Osteoblast (primary cell): ENCODE measurements at regions not wholly inside any gene's neighbourhood (a gene's known extent, or its start where the extent isn't known, plus 50 kb on each side); places are given as distances from the start of the nearest gene placed in this dataset.
"Not testable (repeated sequence)": the region's sequence is repeated elsewhere in the genome, so short reads cannot be mapped to it uniquely, and the experiment has no call there.

Source experiments
- DNase-seq: peaks from one replicate; pipeline ENCODE4 v3.0.0; 2011; ENCODE audit warnings: low spot score, mixed read lengths; ENCODE audit not compliant: insufficient read length; ENCODE audit errors: missing footprints
- H2AFZ ChIP-seq: 2 replicates; pipeline ENCODE4 v1.6.0; 2011; ENCODE audit warnings: mild to moderate bottlenecking, low read length
- H3K27ac ChIP-seq: 2 replicates; pipeline ENCODE4 v1.5.1; 2011; ENCODE audit warnings: mild to moderate bottlenecking, low read depth, low read length, moderate library complexity
- H3K27me3 ChIP-seq: 2 replicates; pipeline ENCODE4 v1.6.0; 2012; ENCODE audit warnings: mild to moderate bottlenecking, control low read depth, inconsistent platforms, low read length, moderate library complexity; ENCODE audit not compliant: insufficient read depth
- H3K36me3 ChIP-seq: 2 replicates; pipeline ENCODE4 v1.5.1; 2011; ENCODE audit warnings: mild to moderate bottlenecking, low read length, control low read depth, moderate library complexity; ENCODE audit not compliant: insufficient read depth
- H3K4me1 ChIP-seq: 2 replicates; pipeline ENCODE4 v1.5.1; 2011; ENCODE audit warnings: mild to moderate bottlenecking, low read length, control low read depth, moderate library complexity; ENCODE audit not compliant: insufficient read depth
- H3K4me2 ChIP-seq: 2 replicates; pipeline ENCODE4 v1.6.0; 2011; ENCODE audit warnings: mild to moderate bottlenecking, low read length; ENCODE audit not compliant: insufficient read depth
- H3K4me3 ChIP-seq: fragments of 200-600 bp; sonication (generic); 3 replicates; pipeline ENCODE4 v1.5.1; 2012; ENCODE audit warnings: mild to moderate bottlenecking, low read length, inconsistent platforms; ENCODE audit not compliant: insufficient read depth
- H3K79me2 ChIP-seq: 2 replicates; pipeline ENCODE4 v1.6.0; 2012; ENCODE audit warnings: mild to moderate bottlenecking, low read length, control low read depth, inconsistent platforms; ENCODE audit not compliant: insufficient read depth
- H3K9me3 ChIP-seq: 2 replicates; pipeline ENCODE4 v1.5.1; 2011; ENCODE audit warnings: low read depth, low read length, control low read depth
- H4K20me1 ChIP-seq: 2 replicates; pipeline ENCODE4 v1.6.0; 2012; ENCODE audit warnings: mild to moderate bottlenecking, low read length, control low read depth; ENCODE audit not compliant: insufficient read depth
- TF ChIP-seq, protein P1 (sequence below): IDR thresholded peaks from 2 replicates; pipeline ENCODE4 v1.5.1; 2011; ENCODE audit warnings: mild to moderate bottlenecking, low read depth, low read length, moderate library complexity; ENCODE audit errors: extremely low read depth

DNA sequence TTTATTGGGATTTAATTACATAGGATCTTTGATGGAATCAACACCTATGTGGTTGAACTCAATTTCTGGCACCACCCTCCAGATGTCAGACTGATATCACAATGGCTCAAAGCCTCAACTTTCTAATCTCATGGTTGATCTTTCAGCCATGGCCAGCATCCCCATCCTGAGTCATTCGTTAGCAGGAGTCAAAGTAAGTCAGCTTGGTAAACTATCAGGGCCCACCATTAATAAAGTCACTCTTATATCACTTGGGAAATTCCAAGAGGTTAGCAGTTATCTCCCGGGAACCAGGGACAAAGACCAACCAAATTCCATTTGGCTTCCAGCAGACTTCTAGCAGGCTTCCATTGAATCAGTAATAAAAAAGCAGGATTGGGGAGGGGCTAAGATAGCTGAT is 50.7 kb upstream of the TNFSF4 start:
- Histone ChIP-seq H3K4me2 (no peak overlapping the region), H3K79me2 (no peaks in the 10 kb centered on the region), H3K27me3 (no peaks in the 10 kb centered on the region), H3K4me3 (no peak overlapping the region), H2AFZ (no peak overlapping the region), H3K9me3 (no peaks in the 10 kb centered on the region), H4K20me1 (no peaks in the 10 kb centered on the region), H3K4me1 (peaks cover 4% of the 10 kb centered on the region), H3K36me3 (no peaks in the 10 kb centered on the region), H3K27ac (no peak overlapping the region)
- TF ChIP-seq, protein P1, sequence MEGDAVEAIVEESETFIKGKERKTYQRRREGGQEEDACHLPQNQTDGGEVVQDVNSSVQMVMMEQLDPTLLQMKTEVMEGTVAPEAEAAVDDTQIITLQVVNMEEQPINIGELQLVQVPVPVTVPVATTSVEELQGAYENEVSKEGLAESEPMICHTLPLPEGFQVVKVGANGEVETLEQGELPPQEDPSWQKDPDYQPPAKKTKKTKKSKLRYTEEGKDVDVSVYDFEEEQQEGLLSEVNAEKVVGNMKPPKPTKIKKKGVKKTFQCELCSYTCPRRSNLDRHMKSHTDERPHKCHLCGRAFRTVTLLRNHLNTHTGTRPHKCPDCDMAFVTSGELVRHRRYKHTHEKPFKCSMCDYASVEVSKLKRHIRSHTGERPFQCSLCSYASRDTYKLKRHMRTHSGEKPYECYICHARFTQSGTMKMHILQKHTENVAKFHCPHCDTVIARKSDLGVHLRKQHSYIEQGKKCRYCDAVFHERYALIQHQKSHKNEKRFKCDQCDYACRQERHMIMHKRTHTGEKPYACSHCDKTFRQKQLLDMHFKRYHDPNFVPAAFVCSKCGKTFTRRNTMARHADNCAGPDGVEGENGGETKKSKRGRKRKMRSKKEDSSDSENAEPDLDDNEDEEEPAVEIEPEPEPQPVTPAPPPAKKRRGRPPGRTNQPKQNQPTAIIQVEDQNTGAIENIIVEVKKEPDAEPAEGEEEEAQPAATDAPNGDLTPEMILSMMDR: no peak
- DNase-seq: no peak

DNA sequence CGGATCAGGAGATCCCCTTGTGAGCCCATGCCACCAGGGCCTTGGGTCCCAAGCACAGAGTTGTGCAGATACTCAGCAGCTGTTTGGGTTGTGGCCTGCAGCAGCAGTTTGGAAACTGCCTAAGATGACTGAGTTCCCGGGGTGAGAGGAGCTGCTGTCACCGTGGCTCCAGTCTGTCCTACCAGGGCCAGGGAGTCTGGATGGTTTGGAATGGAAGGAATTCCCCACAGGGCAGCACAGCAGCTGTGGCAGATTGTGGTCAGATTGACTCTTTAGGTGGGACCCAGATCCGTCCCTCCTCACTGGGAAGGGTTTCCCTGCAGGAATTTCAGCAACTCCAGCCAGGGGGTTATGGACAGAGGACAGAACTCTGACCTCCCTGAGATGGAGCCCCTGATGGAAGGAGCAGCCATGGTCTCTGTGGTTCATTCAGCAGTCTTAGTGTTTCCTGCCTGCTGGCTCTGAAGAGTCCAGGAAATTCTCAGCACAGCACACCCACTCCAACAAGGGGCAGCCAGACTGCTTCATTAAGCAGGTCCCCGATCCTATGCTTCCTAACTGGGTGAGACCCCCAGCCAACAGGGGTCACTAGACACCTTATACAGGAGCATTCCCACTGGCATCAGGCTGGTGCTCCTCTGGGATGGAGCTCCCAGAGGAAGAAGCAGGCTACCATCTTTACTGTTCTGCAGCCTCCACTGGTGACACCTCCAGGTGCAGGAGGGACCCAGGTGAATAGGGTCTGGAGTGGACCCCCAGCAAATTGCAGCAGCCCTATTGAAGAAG is 51.5 kb upstream of the TNFSF4 start:
- no peaks in the 10 kb centered on the region for H3K9me3 ChIP-seq
- H3K27ac ChIP-seq: no peak overlapping the region
- no peak for DNase-seq
- no peak overlapping the region for H3K4me3 ChIP-seq
- H3K4me1 ChIP-seq: no peaks in the 10 kb centered on the region
- H3K79me2 ChIP-seq: no peaks in the 10 kb centered on the region
- H3K4me2 ChIP-seq: no peak overlapping the region
- TF ChIP-seq, protein P1: no peak
- no peaks in the 10 kb centered on the region for H4K20me1 ChIP-seq
- H3K27me3 ChIP-seq: no peaks in the 10 kb centered on the region
- no peak overlapping the region for H2AFZ ChIP-seq
- no peaks in the 10 kb centered on the region for H3K36me3 ChIP-seq

DNA sequence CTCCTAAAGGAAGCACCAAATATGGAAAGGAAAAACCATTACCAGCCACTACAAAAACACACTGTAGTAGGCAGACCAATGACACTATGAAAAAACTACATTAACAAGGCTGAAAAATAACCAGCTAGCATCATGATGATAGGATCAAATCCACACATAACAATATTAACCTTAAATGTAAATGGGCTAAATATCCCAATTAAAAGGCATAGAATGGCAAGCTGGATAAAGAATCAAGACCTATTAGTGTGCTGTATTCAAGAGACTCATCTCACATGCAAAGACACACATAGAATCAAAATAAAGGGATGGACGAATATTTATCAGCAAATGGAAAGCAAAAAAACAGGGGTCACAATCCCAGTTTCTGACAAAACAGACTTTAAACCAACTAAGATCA is 53.2 kb upstream of the TNFSF4 start:
- not testable (repeated sequence) for H3K27ac ChIP-seq, H3K4me1 ChIP-seq, H2AFZ ChIP-seq, H4K20me1 ChIP-seq, H3K27me3 ChIP-seq, DNase-seq, H3K9me3 ChIP-seq, H3K79me2 ChIP-seq, H3K4me3 ChIP-seq, H3K4me2 ChIP-seq, H3K36me3 ChIP-seq

DNA sequence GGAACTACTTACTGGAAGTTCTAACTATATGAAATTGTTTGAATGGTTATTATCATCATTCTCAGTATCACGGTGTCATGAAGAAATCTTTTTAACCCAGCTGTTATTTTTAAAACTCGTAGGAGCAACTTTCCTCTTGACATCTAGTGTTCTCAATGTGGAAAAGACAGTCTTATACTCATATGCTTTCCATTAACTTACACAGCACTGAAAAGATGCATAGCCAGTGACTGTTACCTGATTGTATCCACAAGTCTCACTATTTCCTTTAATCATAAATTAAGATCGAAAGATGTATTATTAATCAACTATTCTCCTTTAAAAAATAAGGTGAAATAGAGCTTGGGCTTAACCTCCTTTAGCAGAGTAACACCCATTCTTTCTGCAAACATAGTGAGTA is 59.7 kb upstream of the TNFSF4 start:
- H3K27ac ChIP-seq: no peak overlapping the region

More for the DNA sequence above, 59.7 kb upstream of the TNFSF4 start:
- Histone ChIP-seq H3K9me3 (no peaks in the 10 kb centered on the region), H3K4me3 (no peak overlapping the region), H2AFZ (no peak overlapping the region), H4K20me1 (no peaks in the 10 kb centered on the region), H3K36me3 (no peaks in the 10 kb centered on the region), H3K4me2 (peak overlapping the region; percentile 46), H3K4me1 (peaks cover 34% of the 10 kb centered on the region), H3K27me3 (no peaks in the 10 kb centered on the region), H3K79me2 (no peaks in the 10 kb centered on the region)
- TF ChIP-seq, protein P1: no peak
- no peak for DNase-seq
